ENCODE measurements at regions not wholly inside any gene's neighbourhood (a gene's known extent, or its start where the extent isn't known, plus 50 kb on each side); places are given as distances from the start of the nearest gene placed in this dataset.

- H3K23me2 ChIP-seq (ENCODE audit: insufficient read length, low read depth, low read length, poor library complexity, severe bottlenecking): no peaks in the 10 kb centered on the region
- no peak overlapping the region for H3K14ac ChIP-seq (ENCODE audit: insufficient read depth, low read length)
- Mint-ChIP-seq H3K4me3 (no peak overlapping the region), H3K27ac (no peak overlapping the region), H3K27me3 (ENCODE audit: low read depth) (no peaks in the 10 kb centered on the region), H3K36me3 (ENCODE audit: insufficient read depth in 1 of 3, low read depth in 3 of 3) (no peaks in the 10 kb centered on the region; a peak in 2 of 7 replicates), H3K4me1 (peaks cover 10% of the 10 kb centered on the region in 2 experiments), H3K9me3 (no peaks in the 10 kb centered on the region; a peak in 1 of 5 replicates)
- no peak overlapping the region for H2AFZ ChIP-seq (ENCODE audit: low read length)
- no peak for DNase-seq
- H2BK12ac ChIP-seq (ENCODE audit: insufficient read length, low read depth, low read length): no peak overlapping the region
- no peaks in the 10 kb centered on the region for H4K20me1 ChIP-seq (ENCODE audit: control insufficient read depth, insufficient read depth, insufficient read length)
- H2BK5ac ChIP-seq (ENCODE audit: insufficient read length, low read length): no peak overlapping the region
- no peak overlapping the region for H3T11ph ChIP-seq (ENCODE audit: low read length)
- no peak overlapping the region for H3K56ac ChIP-seq (ENCODE audit: insufficient read length, low read depth, low read length)
- no peak overlapping the region for H4K5ac ChIP-seq (ENCODE audit: insufficient read length, low read depth, low read length)
- H3K27me3 ChIP-seq (ENCODE audit: insufficient read depth, low read length): no peaks in the 10 kb centered on the region
- H4K91ac ChIP-seq (ENCODE audit: insufficient read length, low read depth, low read length): no peak overlapping the region
- H2AK5ac ChIP-seq (ENCODE audit: insufficient read length, low read length): no peak overlapping the region
- H2BK15ac ChIP-seq (ENCODE audit: low read depth, low read length): no peak overlapping the region
- H3K27ac ChIP-seq (ENCODE audit: insufficient read length, low read depth, low read length): no peak overlapping the region
- no peaks in the 10 kb centered on the region for H3K4me1 ChIP-seq (ENCODE audit: insufficient read depth, low read length)
- no peak overlapping the region for H2BK120ac ChIP-seq (ENCODE audit: low read depth, low read length, poor library complexity, severe bottlenecking)
- H3K4ac ChIP-seq (ENCODE audit: low read depth, low read length): no peak overlapping the region
- no peak overlapping the region for H3K18ac ChIP-seq (ENCODE audit: insufficient read length, low read depth, low read length)
- no peak for TF ChIP-seq CTCF (conservative IDR thresholded peaks at IDR 0.05)
- H3K9me3 ChIP-seq (ENCODE audit: control insufficient read depth, low read depth, low read length): no peaks in the 10 kb centered on the region
- no peaks in the 10 kb centered on the region for H3K79me1 ChIP-seq (ENCODE audit: insufficient read depth, low read depth, low read length, poor library complexity, severe bottlenecking)
- H3K4me2 ChIP-seq (ENCODE audit: insufficient read depth, insufficient read length, low read length): no peak overlapping the region
- H2BK20ac ChIP-seq (ENCODE audit: low read depth, low read length, poor library complexity, severe bottlenecking): no peak overlapping the region
- H4K8ac ChIP-seq (replicated peaks; ENCODE audit: insufficient read length, low read depth, low read length): no peak overlapping the region
- no peaks in the 10 kb centered on the region for H3K79me2 ChIP-seq (ENCODE audit: insufficient read depth, low read length)
- WGBS (ENCODE audit: extremely low coverage, insufficient read length, low lambda C conversion rate): no CpG with 5 or more reads among the region's 2 CpGs
- H3K23ac ChIP-seq (ENCODE audit: insufficient read length, low read depth, low read length): no peak overlapping the region
- no peak overlapping the region for H3K9ac ChIP-seq (ENCODE audit: extremely low read depth, insufficient read length, low read length)
Observed at GRCh38 chr7:88615336-88615735, 144.2 kb upstream of the ZNF804B start.
